Osteocyte (in vitro differentiated cells): ENCODE measurements at regions not wholly inside any gene's neighbourhood (a gene's known extent, or its start where the extent isn't known, plus 50 kb on each side); places are given as distances from the start of the nearest gene placed in this dataset.
"Not testable (repeated sequence)": the region's sequence is repeated elsewhere in the genome, so short reads cannot be mapped to it uniquely, and the experiment has no call there.

Experiments used
- DNase-seq: peaks from one replicate; pipeline ENCODE4 v3.0.0; 2021; ENCODE audit warnings: mixed read lengths; ENCODE audit not compliant: unreplicated experiment; ENCODE audit errors: extremely low spot score
- H3K27ac Mint-ChIP-seq: one replicate; pipeline ENCODE4 v1.8.0; 2021; ENCODE audit warnings: mild to moderate bottlenecking, mixed read lengths; ENCODE audit not compliant: unreplicated experiment
- H3K27me3 Mint-ChIP-seq: one replicate; pipeline ENCODE4 v1.8.0; 2021; ENCODE audit warnings: mixed read lengths; ENCODE audit not compliant: unreplicated experiment
- H3K36me3 Mint-ChIP-seq: one replicate; pipeline ENCODE4 v1.8.0; 2021; ENCODE audit warnings: mixed read lengths; ENCODE audit not compliant: unreplicated experiment
- H3K4me1 Mint-ChIP-seq: one replicate; pipeline ENCODE4 v1.8.0; 2021; ENCODE audit warnings: mixed read lengths; ENCODE audit not compliant: unreplicated experiment
- H3K4me3 Mint-ChIP-seq: one replicate; pipeline ENCODE4 v1.8.0; 2021; ENCODE audit warnings: mild to moderate bottlenecking, moderate library complexity, mixed read lengths; ENCODE audit not compliant: unreplicated experiment
- H3K9me3 Mint-ChIP-seq: one replicate; pipeline ENCODE4 v1.8.0; 2021; ENCODE audit warnings: mixed read lengths; ENCODE audit not compliant: unreplicated experiment
- TF ChIP-seq, protein P1 (sequence below): fragments of 200-600 bp; sonication (generic); IDR thresholded peaks from 2 replicates; pipeline ENCODE4 v1.5.0; 2021; ENCODE audit warnings: antibody characterized with exemption, mild to moderate bottlenecking, moderate library complexity

DNA sequence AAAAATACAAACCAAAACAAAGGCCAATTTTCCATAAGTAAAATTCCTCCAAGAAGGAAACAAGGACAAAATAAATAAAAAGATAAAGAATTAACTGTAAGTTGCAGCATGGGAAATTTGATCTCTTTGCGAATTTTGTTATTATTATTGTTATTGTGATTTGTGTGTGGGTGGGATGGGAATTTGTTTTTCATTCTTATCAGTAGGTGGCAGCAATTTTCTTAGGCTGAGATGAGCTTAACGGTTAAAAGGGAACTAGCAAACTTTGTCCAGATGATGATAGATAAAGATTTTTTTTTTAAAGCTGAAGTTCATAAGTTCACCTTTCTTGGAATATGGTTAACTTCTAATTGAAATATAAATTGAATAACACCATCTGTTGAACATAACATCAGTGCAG is 83.2 kb upstream of the IL1RAPL2 start:
- no peaks in the 10 kb centered on the region for H3K36me3 Mint-ChIP-seq
- no peak for DNase-seq
- no peak overlapping the region for H3K4me3 Mint-ChIP-seq
- no peaks in the 10 kb centered on the region for H3K9me3 Mint-ChIP-seq
- no peaks in the 10 kb centered on the region for H3K4me1 Mint-ChIP-seq
- TF ChIP-seq, protein P1, sequence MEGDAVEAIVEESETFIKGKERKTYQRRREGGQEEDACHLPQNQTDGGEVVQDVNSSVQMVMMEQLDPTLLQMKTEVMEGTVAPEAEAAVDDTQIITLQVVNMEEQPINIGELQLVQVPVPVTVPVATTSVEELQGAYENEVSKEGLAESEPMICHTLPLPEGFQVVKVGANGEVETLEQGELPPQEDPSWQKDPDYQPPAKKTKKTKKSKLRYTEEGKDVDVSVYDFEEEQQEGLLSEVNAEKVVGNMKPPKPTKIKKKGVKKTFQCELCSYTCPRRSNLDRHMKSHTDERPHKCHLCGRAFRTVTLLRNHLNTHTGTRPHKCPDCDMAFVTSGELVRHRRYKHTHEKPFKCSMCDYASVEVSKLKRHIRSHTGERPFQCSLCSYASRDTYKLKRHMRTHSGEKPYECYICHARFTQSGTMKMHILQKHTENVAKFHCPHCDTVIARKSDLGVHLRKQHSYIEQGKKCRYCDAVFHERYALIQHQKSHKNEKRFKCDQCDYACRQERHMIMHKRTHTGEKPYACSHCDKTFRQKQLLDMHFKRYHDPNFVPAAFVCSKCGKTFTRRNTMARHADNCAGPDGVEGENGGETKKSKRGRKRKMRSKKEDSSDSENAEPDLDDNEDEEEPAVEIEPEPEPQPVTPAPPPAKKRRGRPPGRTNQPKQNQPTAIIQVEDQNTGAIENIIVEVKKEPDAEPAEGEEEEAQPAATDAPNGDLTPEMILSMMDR, result no peak
- no peak overlapping the region for H3K27ac Mint-ChIP-seq
- H3K27me3 Mint-ChIP-seq, result no peaks in the 10 kb centered on the region

DNA sequence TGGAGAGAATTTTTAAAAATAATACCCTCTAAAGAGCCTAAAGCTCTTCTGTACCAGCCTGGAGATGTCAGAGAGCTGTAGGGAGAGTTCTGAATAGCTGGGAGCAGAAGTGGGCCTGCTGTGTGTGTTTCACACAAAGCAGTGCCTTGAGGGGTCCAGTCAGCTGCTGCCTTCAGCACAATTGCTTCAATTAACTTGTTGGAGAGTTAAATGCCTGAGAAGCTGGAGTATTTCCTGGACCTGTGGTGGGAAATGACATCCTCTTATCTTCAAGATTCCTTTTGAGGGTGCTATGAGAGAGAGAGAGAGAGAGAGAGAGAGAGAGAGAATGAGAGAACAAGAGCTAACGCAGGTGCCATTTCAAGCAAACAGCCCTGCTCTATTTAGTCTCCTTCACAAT is 96.2 kb upstream of the IL1RAPL2 start:
- H3K27ac Mint-ChIP-seq, result no peak overlapping the region
- no peaks in the 10 kb centered on the region for H3K4me1 Mint-ChIP-seq
- H3K9me3 Mint-ChIP-seq, result peaks cover 13% of the 10 kb centered on the region
- no peaks in the 10 kb centered on the region for H3K36me3 Mint-ChIP-seq
- TF ChIP-seq, protein P1, result no peak
- H3K4me3 Mint-ChIP-seq, result no peak overlapping the region
- DNase-seq, result no peak
- no peaks in the 10 kb centered on the region for H3K27me3 Mint-ChIP-seq

DNA sequence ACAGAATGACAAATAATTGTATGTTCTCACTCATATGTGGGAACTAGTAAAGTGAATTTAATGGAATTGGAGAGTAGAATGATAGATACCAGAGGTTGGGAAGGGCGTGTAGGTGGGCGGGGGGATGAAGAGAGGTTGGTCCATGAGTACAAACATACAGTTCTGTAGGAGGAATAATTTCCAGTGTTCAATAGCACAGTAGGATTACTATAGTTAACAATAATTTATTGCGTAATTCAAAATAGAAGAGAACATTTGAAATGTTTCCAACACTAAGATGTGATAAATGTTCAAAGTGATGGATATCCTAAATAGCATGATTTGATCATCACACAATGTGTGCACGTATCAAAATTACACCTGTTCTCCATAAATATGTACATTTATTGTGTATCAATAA is 106.2 kb upstream of the IL1RAPL2 start:
- TF ChIP-seq, protein P1, result no peak
- H3K36me3 Mint-ChIP-seq, result no peaks in the 10 kb centered on the region
- H3K9me3 Mint-ChIP-seq, result peaks cover 27% of the 10 kb centered on the region
- no peak overlapping the region for H3K27ac Mint-ChIP-seq
- H3K4me1 Mint-ChIP-seq, result no peaks in the 10 kb centered on the region
- no peak for DNase-seq
- no peak overlapping the region for H3K4me3 Mint-ChIP-seq
- H3K27me3 Mint-ChIP-seq, result no peaks in the 10 kb centered on the region

GRCh38 chrX:104457130-104457529 is 108.9 kb upstream of the IL1RAPL2 start:
- not testable (repeated sequence) for H3K4me3 Mint-ChIP-seq, H3K27me3 Mint-ChIP-seq, H3K4me1 Mint-ChIP-seq, DNase-seq, H3K27ac Mint-ChIP-seq, H3K36me3 Mint-ChIP-seq
- peaks cover 19% of the 10 kb centered on the region for H3K9me3 Mint-ChIP-seq

DNA sequence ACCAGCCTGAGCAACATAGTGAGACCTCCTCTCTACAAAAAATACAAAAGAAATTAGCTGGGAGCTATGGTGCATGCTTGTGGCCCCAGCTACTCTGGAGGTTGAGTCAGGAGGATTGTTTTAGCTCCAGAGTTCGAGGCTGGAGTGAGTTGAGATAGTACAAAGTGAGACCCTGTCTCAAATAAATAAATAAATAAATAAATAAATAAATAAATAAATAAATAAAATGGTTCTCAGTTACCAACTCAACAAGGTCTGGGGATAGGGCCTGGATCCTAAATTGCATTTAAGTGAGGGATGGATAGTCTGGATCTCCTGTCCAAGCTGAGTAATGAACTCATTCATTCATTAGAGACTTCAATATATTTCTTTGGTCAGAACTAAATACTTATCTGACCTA is 115.7 kb upstream of the IL1RAPL2 start:
- TF ChIP-seq, protein P1, result no peak
- H3K9me3 Mint-ChIP-seq, result peaks cover 4% of the 10 kb centered on the region
- no peak overlapping the region for H3K27ac Mint-ChIP-seq
- DNase-seq, result no peak
- no peaks in the 10 kb centered on the region for H3K36me3 Mint-ChIP-seq
- no peaks in the 10 kb centered on the region for H3K27me3 Mint-ChIP-seq
- no peaks in the 10 kb centered on the region for H3K4me1 Mint-ChIP-seq
- no peak overlapping the region for H3K4me3 Mint-ChIP-seq

GRCh38 chrX:104445591-104445990 is 120.4 kb upstream of the IL1RAPL2 start:
- H3K4me3 Mint-ChIP-seq, result no peak overlapping the region
- no peaks in the 10 kb centered on the region for H3K9me3 Mint-ChIP-seq
- H3K4me1 Mint-ChIP-seq, result no peaks in the 10 kb centered on the region

More at GRCh38 chrX:104445591-104445990, 120.4 kb upstream of the IL1RAPL2 start:
- Mint-ChIP-seq H3K36me3 (no peaks in the 10 kb centered on the region), H3K27ac (no peak overlapping the region), H3K27me3 (no peaks in the 10 kb centered on the region)
- DNase-seq, result no peak
- TF ChIP-seq, protein P1, result no peak
